OCI-LY3 (cell line): ENCODE measurements at regions not wholly inside any gene's neighbourhood (a gene's known extent, or its start where the extent isn't known, plus 50 kb on each side); places are given as distances from the start of the nearest gene placed in this dataset.

Experiments used
- H2AFZ ChIP-seq: fragments of 200-600, 300-600 bp; shearing (Covaris generic); 2 replicates; pipeline ENCODE4 v1.6.0; 2014; ENCODE audit warnings: antibody characterized with exemption, low read depth, low read length
- H3K27ac ChIP-seq: fragments of 200-600, 300-600 bp; sonication (generic); 2 replicates; pipeline ENCODE4 v1.5.1; 2014; ENCODE audit warnings: mild to moderate bottlenecking, low read length, moderate library complexity, mixed read lengths
- H3K27me3 ChIP-seq: fragments of 200-600, 300-600 bp; sonication (generic); 2 replicates; pipeline ENCODE4 v1.6.1; 2014; ENCODE audit warnings: low read depth, low read length, mixed read lengths
- H3K36me3 ChIP-seq: fragments of 200-600, 300-600 bp; sonication (generic); replicated peaks from 2 replicates; pipeline ENCODE3; 2014; ENCODE audit warnings: low read depth, low read length, mixed read lengths
- H3K4me1 ChIP-seq: fragments of 300-600, 200-600 bp; sonication (generic); 2 replicates; pipeline ENCODE4 v1.6.1; 2014; ENCODE audit warnings: low read length, mixed read lengths
- H3K4me2 ChIP-seq: fragments of 200-600, 300-600 bp; sonication (generic); 2 replicates; pipeline ENCODE4 v1.6.1; 2014; ENCODE audit warnings: low read length, mixed read lengths
- H3K4me3 ChIP-seq: fragments of 300-600, 200-600 bp; sonication (generic); 2 replicates; pipeline ENCODE4 v1.5.1; 2014; ENCODE audit warnings: antibody characterized with exemption, mild to moderate bottlenecking, low read length, moderate library complexity
- H3K79me2 ChIP-seq: fragments of 300-600, 200-600 bp; shearing (Covaris generic); 2 replicates; pipeline ENCODE4 v1.6.1; 2014; ENCODE audit warnings: mild to moderate bottlenecking, low read length, mixed read lengths
- H3K9ac ChIP-seq: fragments of 300-600, 200-600 bp; shearing (Covaris generic); 2 replicates; pipeline ENCODE4 v1.6.0; 2014; ENCODE audit warnings: mild to moderate bottlenecking, low read length, moderate library complexity
- H3K9me3 ChIP-seq: fragments of 200-600, 300-600 bp; shearing (Covaris generic); 2 replicates; pipeline ENCODE4 v1.6.1; 2014; ENCODE audit warnings: low read length, mixed read lengths; ENCODE audit not compliant: insufficient read depth
- H4K20me1 ChIP-seq: fragments of 200-600, 300-600 bp; sonication (generic); 2 replicates; pipeline ENCODE4 v1.6.1; 2016; ENCODE audit warnings: low read length, mixed read lengths; ENCODE audit not compliant: insufficient read depth
- EZH2phosphoT487 ChIP-seq: fragments of 200-600 bp; shearing (Covaris generic); IDR thresholded peaks from 2 replicates; pipeline ENCODE4 v1.6.1; 2018; ENCODE audit warnings: antibody characterized with exemption, mixed run types, low read depth
- TF ChIP-seq, protein P1 (sequence below): fragments of 200-600, 300-600 bp; sonication (generic); IDR thresholded peaks from 2 replicates; pipeline ENCODE4 v1.5.1; 2014; ENCODE audit warnings: antibody characterized with exemption, low read length, low read depth

DNA sequence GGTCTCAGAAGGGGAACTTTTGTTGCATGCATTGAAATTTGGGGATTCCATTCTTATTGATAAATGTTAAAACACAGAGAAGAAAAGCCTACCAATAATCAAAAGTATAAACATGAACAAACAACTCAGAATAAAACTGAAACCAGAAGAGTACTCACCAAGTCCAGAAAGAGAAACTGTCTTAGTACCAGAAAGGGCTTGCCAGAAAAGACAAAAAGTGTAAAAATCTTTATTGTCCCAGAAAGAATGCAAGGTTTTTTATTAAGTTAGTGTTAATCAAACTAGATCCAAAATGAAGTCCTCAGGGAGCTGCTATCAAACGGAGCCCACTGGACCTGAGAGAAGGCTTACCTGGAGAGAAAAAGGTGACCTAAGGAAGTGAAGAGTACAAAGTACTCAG is 897.5 kb downstream of the PCDH7 start:
- H3K4me3 ChIP-seq: peak overlapping the region; percentile 24
- H3K4me1 ChIP-seq: peaks cover 11% of the 10 kb centered on the region
- H3K27ac ChIP-seq: no peak overlapping the region
- no peaks in the 10 kb centered on the region for H3K79me2 ChIP-seq
- H3K9me3 ChIP-seq: no peaks in the 10 kb centered on the region
- TF ChIP-seq, protein P1, sequence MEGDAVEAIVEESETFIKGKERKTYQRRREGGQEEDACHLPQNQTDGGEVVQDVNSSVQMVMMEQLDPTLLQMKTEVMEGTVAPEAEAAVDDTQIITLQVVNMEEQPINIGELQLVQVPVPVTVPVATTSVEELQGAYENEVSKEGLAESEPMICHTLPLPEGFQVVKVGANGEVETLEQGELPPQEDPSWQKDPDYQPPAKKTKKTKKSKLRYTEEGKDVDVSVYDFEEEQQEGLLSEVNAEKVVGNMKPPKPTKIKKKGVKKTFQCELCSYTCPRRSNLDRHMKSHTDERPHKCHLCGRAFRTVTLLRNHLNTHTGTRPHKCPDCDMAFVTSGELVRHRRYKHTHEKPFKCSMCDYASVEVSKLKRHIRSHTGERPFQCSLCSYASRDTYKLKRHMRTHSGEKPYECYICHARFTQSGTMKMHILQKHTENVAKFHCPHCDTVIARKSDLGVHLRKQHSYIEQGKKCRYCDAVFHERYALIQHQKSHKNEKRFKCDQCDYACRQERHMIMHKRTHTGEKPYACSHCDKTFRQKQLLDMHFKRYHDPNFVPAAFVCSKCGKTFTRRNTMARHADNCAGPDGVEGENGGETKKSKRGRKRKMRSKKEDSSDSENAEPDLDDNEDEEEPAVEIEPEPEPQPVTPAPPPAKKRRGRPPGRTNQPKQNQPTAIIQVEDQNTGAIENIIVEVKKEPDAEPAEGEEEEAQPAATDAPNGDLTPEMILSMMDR: no peak
- no peak for TF ChIP-seq EZH2phosphoT487
- H3K9ac ChIP-seq: peak overlapping the region; percentile 7; the same call in 1 of the 2 replicates
- H3K4me2 ChIP-seq: peak overlapping the region; percentile 54
- no peaks in the 10 kb centered on the region for H3K36me3 ChIP-seq
- H4K20me1 ChIP-seq: no peaks in the 10 kb centered on the region
- H3K27me3 ChIP-seq: no peaks in the 10 kb centered on the region
- H2AFZ ChIP-seq: peak overlapping the region; percentile 70

- H3K79me2 ChIP-seq: no peaks in the 10 kb centered on the region
- no peaks in the 10 kb centered on the region for H3K27me3 ChIP-seq
- no peaks in the 10 kb centered on the region for H4K20me1 ChIP-seq
- no peak overlapping the region for H3K4me3 ChIP-seq
- no peaks in the 10 kb centered on the region for H3K9me3 ChIP-seq
- no peak overlapping the region for H3K4me2 ChIP-seq
- H3K4me1 ChIP-seq: peaks cover 11% of the 10 kb centered on the region
- TF ChIP-seq, protein P1: no peak
- no peak for TF ChIP-seq EZH2phosphoT487
- no peak overlapping the region for H2AFZ ChIP-seq
- no peaks in the 10 kb centered on the region for H3K36me3 ChIP-seq
- H3K9ac ChIP-seq: no peak overlapping the region
- no peak overlapping the region for H3K27ac ChIP-seq
These were observed 900.3 kb downstream of the PCDH7 start for GRCh38 chr4:31620476-31620875.

- TF ChIP-seq, protein P1: no peak
- no peak for TF ChIP-seq EZH2phosphoT487
- no peaks in the 10 kb centered on the region for H3K9me3 ChIP-seq
- H3K4me1 ChIP-seq: no peaks in the 10 kb centered on the region
- no peak overlapping the region for H3K27ac ChIP-seq
- no peak overlapping the region for H2AFZ ChIP-seq
- H3K79me2 ChIP-seq: no peaks in the 10 kb centered on the region
- H3K9ac ChIP-seq: no peak overlapping the region
- H3K27me3 ChIP-seq: no peaks in the 10 kb centered on the region
- no peak overlapping the region for H3K4me2 ChIP-seq
- no peak overlapping the region for H3K4me3 ChIP-seq
- H3K36me3 ChIP-seq: no peaks in the 10 kb centered on the region
- H4K20me1 ChIP-seq: no peaks in the 10 kb centered on the region
These were observed 925.1 kb downstream of the PCDH7 start for GRCh38 chr4:31645236-31645635.

DNA sequence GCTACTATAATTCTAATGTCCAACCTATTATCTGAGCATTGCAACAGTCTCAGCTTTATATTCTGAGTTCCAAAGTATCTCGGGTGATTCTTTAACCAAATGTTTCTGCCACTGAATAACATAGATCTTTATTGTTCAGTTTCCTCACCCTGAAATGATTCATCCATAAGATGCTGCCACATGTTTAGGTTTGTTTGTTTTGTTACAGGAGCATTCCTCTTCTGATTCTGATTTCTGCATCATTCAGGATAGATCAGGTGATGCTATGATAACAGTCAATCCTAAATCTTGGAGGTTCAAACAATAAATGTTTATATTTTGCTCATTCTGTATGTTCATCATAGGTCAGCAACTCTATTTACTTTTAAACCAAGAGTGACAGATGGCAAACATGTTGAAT is 927.6 kb downstream of the PCDH7 start:
- Histone ChIP-seq H4K20me1 (no peaks in the 10 kb centered on the region), H3K4me1 (no peaks in the 10 kb centered on the region), H3K36me3 (peaks cover 1% of the 10 kb centered on the region), H3K27me3 (no peaks in the 10 kb centered on the region), H3K9ac (no peak overlapping the region), H3K4me3 (no peak overlapping the region), H3K4me2 (no peak overlapping the region), H3K9me3 (0 out of 2 replicates have a peak, but pooled peaks cover 4% of the 10 kb centered on the region), H3K27ac (no peak overlapping the region), H2AFZ (no peak overlapping the region), H3K79me2 (no peaks in the 10 kb centered on the region)
- TF ChIP-seq EZH2phosphoT487: no peak
- TF ChIP-seq, protein P1: no peak
